ENCODE measurements at regions not wholly inside any gene's neighbourhood (a gene's known extent, or its start where the extent isn't known, plus 50 kb on each side); places are given as distances from the start of the nearest gene placed in this dataset.

DNA sequence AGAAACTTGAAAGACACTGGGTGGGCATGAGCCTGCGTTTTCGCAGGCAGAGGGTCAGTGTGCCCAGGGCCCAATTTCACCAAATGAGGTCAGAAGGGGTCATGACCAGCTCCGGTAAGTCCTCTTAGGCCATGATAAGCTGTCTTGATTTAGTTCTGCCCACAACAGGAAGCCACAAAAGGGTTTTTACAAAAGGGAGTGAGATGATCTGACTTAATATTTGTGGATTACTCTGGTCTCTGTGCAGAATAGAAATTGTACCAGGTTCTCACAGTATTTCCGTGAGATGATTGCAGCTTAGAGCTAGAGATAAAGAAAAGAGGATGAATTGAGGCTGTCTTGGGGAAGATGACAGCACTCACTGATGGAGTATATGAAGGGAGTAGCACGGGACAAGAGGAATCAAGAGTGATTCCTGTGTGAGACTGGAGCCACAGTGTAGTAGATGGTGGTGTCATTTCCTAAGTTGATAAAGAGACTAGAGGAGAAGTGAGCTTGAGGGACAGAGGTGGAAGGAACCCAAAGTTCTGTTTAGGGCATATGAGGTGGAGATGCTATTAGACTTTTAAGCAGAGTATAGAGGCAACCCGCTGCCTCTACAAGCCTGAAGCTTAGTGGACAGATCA is 288.3 kb upstream of the AMIGO2 start (continued):
- TF ChIP-seq, protein P1, sequence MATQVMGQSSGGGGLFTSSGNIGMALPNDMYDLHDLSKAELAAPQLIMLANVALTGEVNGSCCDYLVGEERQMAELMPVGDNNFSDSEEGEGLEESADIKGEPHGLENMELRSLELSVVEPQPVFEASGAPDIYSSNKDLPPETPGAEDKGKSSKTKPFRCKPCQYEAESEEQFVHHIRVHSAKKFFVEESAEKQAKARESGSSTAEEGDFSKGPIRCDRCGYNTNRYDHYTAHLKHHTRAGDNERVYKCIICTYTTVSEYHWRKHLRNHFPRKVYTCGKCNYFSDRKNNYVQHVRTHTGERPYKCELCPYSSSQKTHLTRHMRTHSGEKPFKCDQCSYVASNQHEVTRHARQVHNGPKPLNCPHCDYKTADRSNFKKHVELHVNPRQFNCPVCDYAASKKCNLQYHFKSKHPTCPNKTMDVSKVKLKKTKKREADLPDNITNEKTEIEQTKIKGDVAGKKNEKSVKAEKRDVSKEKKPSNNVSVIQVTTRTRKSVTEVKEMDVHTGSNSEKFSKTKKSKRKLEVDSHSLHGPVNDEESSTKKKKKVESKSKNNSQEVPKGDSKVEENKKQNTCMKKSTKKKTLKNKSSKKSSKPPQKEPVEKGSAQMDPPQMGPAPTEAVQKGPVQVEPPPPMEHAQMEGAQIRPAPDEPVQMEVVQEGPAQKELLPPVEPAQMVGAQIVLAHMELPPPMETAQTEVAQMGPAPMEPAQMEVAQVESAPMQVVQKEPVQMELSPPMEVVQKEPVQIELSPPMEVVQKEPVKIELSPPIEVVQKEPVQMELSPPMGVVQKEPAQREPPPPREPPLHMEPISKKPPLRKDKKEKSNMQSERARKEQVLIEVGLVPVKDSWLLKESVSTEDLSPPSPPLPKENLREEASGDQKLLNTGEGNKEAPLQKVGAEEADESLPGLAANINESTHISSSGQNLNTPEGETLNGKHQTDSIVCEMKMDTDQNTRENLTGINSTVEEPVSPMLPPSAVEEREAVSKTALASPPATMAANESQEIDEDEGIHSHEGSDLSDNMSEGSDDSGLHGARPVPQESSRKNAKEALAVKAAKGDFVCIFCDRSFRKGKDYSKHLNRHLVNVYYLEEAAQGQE (IDR thresholded peaks at IDR 0.05), result no peak
- TF ChIP-seq SP1 (IDR thresholded peaks at IDR 0.05) (no peak), FOXA1 (IDR thresholded peaks at IDR 0.05) (no peak), YY1 (IDR thresholded peaks at IDR 0.05) (no peak)
- TF ChIP-seq, protein P2, sequence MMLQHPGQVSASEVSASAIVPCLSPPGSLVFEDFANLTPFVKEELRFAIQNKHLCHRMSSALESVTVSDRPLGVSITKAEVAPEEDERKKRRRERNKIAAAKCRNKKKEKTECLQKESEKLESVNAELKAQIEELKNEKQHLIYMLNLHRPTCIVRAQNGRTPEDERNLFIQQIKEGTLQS (IDR thresholded peaks at IDR 0.05), result no peak

DNA sequence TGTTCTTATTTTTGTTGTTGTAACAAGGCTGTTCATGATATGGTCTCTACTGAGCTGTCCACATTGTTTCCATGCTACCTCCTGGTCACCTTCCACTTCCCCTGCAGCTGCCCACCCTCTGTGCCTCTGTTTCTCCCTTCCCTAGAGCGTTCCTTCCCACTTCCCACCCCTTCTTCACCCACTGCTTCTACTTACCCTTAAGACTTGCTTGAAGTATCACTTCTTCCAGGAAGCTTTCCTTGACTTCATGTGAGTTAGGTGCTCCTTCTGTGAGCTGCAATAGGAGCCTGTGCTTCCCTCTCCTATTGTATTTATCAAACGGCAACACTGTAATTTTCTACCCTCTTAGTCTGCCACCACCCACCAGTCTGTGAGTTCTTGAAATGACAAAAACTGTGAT is 286.8 kb upstream of the AMIGO2 start:
- Histone ChIP-seq H3K9ac (ENCODE audit: low read depth in 1 of 2, low read length in 2 of 2) (no peak overlapping the region), H3K27me3 (ENCODE audit: control insufficient read depth in 4 of 4, insufficient read depth in 4 of 4, low read length in 3 of 4) (no peaks in the 10 kb centered on the region), H3K9me3 (ENCODE audit: control insufficient read depth in 4 of 4, low read length in 3 of 4) (no peaks in the 10 kb centered on the region), H3K36me3 (ENCODE audit: control insufficient read depth in 4 of 4, insufficient read depth in 3 of 4, low read depth in 1 of 4, low read length in 3 of 4) (no peaks in the 10 kb centered on the region), H3K27ac (ENCODE audit: low read depth in 1 of 2, low read length in 2 of 2) (no peak overlapping the region), H3K4me1 (ENCODE audit: control insufficient read depth in 4 of 4, insufficient read depth in 4 of 4, low read length in 3 of 4) (peaks cover 0 to 2% (median 0%) of the 10 kb centered on the region in 4 donors), H3K4me3 (ENCODE audit: low read depth in 1 of 3, low read length in 3 of 3) (no peak overlapping the region)
- no peak for TF ChIP-seq NR2F2 (IDR thresholded peaks at IDR 0.05)
- TF ChIP-seq FOXA1 (IDR thresholded peaks at IDR 0.05), result no peak
- TF ChIP-seq HNF4G (IDR thresholded peaks at IDR 0.05), result no peak
- TF ChIP-seq EGR1 (IDR thresholded peaks at IDR 0.05; ENCODE audit: low read depth in 2 of 2), result no peak
- TF ChIP-seq HNF4A (conservative IDR thresholded peaks at IDR 0.05), result no peak
- no peak for TF ChIP-seq RXRA (IDR thresholded peaks at IDR 0.05)
- TF ChIP-seq RAD21 (IDR thresholded peaks at IDR 0.05), result no peak
- DNase-seq (ENCODE audit: low spot score), result no peak
- WGBS, result 97% methylated on average over 2 of the region's 2 CpGs

DNA sequence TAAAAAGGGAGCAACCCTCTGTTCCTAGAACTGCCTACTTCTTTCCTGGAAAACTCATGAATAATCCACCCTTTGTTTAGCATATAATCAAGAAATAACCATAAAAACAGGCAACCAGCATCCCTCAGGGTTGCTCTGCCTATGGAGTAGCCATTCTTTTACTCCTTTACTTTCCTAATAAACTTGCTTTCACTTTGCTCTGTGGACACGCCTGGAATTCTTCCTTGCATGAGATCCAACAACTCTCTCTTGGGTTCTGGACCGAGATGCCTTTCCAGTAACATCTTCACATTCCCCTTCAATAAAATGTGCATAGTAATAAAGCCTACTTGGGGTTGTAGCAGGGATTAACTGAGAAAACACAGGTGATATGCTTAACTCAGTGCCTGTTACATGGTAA is 286.4 kb upstream of the AMIGO2 start:
- H3K4me3 ChIP-seq (ENCODE audit: low read depth in 1 of 3, low read length in 3 of 3), result no peak overlapping the region
- no peaks in the 10 kb centered on the region for H3K9me3 ChIP-seq (ENCODE audit: control insufficient read depth in 4 of 4, low read length in 3 of 4)
- no peaks in the 10 kb centered on the region for H3K36me3 ChIP-seq (ENCODE audit: control insufficient read depth in 4 of 4, insufficient read depth in 3 of 4, low read depth in 1 of 4, low read length in 3 of 4)
- DNase-seq (ENCODE audit: low spot score), result no peak
- no peak overlapping the region for H3K27ac ChIP-seq (ENCODE audit: low read depth in 1 of 2, low read length in 2 of 2)
- no peaks in the 10 kb centered on the region for H3K27me3 ChIP-seq (ENCODE audit: control insufficient read depth in 4 of 4, insufficient read depth in 4 of 4, low read length in 3 of 4)
- no peak overlapping the region for H3K9ac ChIP-seq (ENCODE audit: low read depth in 1 of 2, low read length in 2 of 2)
- WGBS, result 84% methylated on average over 2 of the region's 2 CpGs
- H3K4me1 ChIP-seq (ENCODE audit: control insufficient read depth in 4 of 4, insufficient read depth in 4 of 4, low read length in 3 of 4), result peaks cover 0 to 2% (median 0%) of the 10 kb centered on the region in 4 donors
- TF ChIP-seq RXRA (IDR thresholded peaks at IDR 0.05), result no peak
- no peak for TF ChIP-seq RAD21 (IDR thresholded peaks at IDR 0.05)
- TF ChIP-seq, protein P1 (IDR thresholded peaks at IDR 0.05), result no peak
- TF ChIP-seq, protein P2 (IDR thresholded peaks at IDR 0.05), result no peak
- TF ChIP-seq, protein P3, sequence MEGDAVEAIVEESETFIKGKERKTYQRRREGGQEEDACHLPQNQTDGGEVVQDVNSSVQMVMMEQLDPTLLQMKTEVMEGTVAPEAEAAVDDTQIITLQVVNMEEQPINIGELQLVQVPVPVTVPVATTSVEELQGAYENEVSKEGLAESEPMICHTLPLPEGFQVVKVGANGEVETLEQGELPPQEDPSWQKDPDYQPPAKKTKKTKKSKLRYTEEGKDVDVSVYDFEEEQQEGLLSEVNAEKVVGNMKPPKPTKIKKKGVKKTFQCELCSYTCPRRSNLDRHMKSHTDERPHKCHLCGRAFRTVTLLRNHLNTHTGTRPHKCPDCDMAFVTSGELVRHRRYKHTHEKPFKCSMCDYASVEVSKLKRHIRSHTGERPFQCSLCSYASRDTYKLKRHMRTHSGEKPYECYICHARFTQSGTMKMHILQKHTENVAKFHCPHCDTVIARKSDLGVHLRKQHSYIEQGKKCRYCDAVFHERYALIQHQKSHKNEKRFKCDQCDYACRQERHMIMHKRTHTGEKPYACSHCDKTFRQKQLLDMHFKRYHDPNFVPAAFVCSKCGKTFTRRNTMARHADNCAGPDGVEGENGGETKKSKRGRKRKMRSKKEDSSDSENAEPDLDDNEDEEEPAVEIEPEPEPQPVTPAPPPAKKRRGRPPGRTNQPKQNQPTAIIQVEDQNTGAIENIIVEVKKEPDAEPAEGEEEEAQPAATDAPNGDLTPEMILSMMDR (IDR thresholded peaks at IDR 0.05; ENCODE audit: low read depth, low read length, missing input control), result no peak
- TF ChIP-seq HNF4A (conservative IDR thresholded peaks at IDR 0.05), result no peak
- TF ChIP-seq, protein P4, sequence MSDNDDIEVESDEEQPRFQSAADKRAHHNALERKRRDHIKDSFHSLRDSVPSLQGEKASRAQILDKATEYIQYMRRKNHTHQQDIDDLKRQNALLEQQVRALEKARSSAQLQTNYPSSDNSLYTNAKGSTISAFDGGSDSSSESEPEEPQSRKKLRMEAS (IDR thresholded peaks at IDR 0.05), result no peak
- TF ChIP-seq, protein P5, sequence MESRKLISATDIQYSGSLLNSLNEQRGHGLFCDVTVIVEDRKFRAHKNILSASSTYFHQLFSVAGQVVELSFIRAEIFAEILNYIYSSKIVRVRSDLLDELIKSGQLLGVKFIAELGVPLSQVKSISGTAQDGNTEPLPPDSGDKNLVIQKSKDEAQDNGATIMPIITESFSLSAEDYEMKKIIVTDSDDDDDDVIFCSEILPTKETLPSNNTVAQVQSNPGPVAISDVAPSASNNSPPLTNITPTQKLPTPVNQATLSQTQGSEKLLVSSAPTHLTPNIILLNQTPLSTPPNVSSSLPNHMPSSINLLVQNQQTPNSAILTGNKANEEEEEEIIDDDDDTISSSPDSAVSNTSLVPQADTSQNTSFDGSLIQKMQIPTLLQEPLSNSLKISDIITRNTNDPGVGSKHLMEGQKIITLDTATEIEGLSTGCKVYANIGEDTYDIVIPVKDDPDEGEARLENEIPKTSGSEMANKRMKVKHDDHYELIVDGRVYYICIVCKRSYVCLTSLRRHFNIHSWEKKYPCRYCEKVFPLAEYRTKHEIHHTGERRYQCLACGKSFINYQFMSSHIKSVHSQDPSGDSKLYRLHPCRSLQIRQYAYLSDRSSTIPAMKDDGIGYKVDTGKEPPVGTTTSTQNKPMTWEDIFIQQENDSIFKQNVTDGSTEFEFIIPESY (IDR thresholded peaks at IDR 0.05), result no peak
- TF ChIP-seq FOXA1 (IDR thresholded peaks at IDR 0.05), result no peak
- TF ChIP-seq YY1 (IDR thresholded peaks at IDR 0.05), result no peak
- TF ChIP-seq TAF1 (conservative IDR thresholded peaks at IDR 0.05), result no peak
- TF ChIP-seq GABPA (IDR thresholded peaks at IDR 0.05 in 1 of 2, conservative IDR thresholded peaks at IDR 0.05 in 1 of 2), result no peak
- TF ChIP-seq HNF4G (IDR thresholded peaks at IDR 0.05), result no peak
- no peak for TF ChIP-seq NR2F2 (IDR thresholded peaks at IDR 0.05)
